AG08395 (cell line): ENCODE measurements at regions not wholly inside any gene's neighbourhood (a gene's known extent, or its start where the extent isn't known, plus 50 kb on each side); places are given as distances from the start of the nearest gene placed in this dataset.
"Not testable (repeated sequence)": the region's sequence is repeated elsewhere in the genome, so short reads cannot be mapped to it uniquely, and the experiment has no call there.

Experiments used
- DNase-seq: peaks from one replicate; pipeline ENCODE4 v3.0.0; 2012; ENCODE audit warnings: mixed read lengths, low spot score

DNA sequence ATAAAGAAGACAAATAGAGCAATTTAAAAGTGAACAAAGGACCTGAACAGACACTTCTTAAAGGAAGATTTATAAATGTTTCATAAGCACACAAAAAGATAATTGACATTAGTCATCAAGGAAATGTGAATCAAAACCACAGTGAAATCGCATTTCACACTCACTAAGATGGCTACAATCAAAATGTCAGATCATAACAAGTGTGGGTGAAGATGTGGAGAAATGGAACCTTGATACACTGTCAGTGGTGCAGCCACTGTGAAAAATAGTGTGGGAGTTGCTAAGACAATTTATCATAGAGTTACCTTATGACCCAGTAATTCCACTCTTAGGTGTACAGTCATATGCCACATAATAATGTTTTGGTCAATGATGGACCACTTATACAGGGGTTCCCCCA lies 54.5 kb upstream of the HTR4 start:
- DNase-seq: no peak

DNA sequence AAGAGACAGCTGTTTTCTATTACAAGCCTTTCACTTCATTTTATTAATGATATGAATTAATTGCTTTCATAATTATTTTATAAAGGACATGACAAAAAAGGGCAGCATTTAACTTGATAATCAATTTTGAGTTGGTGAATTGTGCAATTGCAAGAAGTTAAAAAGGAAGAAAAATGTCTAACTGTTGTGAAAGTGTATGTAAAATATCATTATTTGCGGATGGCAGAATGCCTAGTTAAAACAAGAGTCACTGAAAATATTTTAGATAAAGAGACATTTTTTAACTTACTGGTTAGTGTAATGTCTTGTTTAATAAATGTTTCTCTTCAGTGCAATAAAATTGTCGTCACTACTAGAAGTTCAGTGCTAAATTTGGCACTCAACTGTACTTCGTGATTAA lies 57.6 kb upstream of the HTR4 start:
- no peak for DNase-seq

DNA sequence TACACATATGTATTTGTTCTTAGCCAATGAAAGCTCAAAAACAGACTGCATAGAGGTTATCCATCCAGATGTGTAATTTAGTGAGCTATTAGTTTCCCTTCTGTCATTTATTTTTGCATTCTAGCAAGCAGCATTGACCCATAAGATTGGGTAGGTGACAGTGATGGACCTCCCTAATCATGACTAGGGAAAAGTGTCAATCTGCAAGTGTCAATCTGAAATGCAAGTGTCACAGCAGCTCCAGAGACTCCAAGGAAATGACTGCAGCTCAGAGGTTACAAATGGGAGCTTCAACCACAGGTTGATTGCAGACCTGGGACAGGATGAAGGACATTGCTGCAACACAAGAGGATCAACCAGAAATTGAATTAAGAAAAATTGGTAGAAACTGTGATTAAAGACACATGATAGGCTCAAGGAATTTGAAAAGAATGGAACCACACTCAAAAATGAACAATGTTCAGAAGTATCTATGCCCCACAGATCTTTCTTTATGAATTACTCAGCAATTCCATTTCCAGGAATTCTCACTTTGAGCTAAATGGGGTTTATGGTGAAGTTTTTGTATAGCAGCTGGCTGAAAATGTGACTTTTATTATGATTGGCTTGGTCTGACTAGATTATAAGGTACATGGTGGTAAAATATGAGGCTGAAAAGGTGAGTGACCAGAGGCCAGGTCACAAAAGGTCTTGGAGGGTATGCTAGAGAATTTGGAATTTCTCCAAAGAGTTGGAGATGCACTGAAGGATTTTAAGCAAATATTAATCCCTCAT lies 59.6 kb upstream of the HTR4 start:
- DNase-seq: no peak

DNA sequence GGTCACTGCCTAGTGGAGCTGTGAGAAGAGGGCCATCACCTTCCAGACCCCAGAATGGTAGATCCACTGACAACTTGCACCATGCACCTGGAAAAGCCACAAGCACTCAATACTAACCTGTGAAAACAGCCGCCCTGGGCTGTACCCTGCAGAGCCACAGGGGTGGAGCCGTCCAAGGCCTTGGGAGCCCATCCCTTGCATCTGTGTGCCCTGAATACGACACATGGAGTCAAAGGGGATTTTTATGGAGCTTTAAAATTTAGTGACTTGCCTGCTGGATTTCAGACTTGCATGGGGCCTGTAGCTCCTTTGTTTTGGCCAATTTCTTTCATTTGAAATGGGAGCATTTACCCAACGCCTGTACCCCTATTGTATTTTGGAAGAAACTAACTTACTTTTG lies 62.4 kb upstream of the HTR4 start:
- DNase-seq: no peak

DNA sequence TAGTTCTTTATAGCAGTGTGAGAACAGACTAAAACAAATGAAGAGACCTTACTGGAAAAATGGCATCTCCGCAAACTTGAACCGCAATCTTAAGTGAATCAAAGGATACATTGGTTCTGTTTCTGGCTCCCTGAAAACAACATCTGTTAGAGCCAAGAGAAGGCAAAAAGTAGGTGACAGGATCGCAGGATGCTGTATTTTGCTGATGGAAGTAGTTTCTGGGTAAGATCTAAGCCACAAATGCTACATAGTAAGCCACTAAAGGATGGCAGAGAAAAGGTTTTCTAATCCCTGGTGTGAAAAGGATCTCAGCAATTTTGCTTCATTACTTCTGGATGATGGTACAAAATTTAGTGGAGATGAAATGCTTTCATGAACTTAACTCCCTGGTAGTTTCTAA lies 63.3 kb upstream of the HTR4 start:
- no peak for DNase-seq

DNA sequence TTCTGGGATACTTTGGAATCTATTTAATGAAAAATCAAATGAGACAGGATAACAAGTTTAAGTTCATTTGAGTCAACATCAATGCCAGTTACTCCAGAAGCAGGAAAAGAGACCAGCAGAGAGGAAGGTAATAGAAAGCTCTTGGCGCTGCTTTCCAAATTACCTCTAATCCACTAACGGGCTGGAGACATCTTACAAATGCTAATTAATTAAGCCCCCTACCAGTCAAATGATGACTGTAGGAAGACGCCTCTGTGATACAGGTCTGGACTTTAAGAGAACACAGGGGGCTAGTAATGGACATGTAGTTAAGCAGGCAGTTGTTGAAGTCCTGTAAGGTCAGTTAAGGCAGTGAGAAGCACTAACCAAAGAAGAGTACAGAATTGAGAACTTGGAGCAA lies 65.3 kb upstream of the HTR4 start:
- no peak for DNase-seq

DNA sequence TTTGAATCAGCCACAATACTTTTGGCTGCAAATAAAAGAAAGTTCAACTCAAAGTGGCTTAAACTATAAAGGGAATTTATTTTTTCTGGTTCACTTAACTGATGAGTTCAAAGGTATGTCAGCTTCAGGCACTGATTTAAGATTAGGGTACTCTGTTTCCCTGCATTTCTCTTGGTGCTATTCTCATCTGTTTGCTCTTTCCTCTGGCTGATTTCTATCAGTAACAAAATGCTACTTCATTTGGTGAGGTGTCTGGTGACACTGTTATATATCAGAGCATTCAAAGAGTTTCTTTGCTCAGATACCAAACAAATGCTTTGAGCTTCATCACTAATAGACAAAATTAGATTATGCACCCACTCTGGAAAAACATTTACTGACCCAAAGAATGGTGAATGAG lies 65.9 kb upstream of the HTR4 start:
- no peak for DNase-seq

DNA sequence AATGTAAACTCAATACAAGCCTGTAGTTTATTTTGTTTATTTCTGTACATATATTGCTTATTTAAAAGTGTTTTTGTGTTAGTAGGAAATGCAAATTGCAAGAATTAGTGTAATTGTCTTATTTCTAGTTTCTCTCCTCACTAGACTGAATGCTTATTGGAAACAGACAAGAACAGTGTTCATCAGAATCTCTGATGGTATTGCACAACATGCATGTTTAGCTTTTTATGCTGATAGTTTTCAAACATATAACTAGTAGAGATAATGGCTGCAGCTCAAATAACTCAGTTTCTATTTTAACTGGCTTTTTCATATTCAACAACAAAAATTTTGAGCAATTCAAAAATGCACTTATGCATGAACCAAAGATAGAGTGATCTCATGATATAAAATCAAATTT lies 68.8 kb upstream of the HTR4 start:
- no peak for DNase-seq

DNA sequence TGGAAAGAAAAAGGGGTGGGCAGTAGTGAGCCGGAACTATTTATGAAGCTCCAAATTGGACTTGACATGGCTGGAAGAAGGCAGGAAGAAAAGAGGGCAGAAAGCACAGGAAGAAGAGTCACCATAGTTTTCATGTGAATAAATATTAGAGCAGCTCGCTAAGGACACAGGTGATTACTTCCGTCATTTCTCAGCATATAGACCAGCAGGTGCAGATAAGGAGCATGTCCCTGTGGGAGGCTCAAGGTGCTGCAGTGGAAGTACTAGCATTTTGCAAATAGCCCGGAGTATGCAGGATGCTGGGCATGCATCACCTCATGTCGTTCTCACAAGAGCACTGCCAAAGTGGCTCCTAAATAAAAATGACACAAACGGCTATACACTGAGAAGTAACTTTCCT lies 71.3 kb upstream of the HTR4 start:
- no peak for DNase-seq

DNA sequence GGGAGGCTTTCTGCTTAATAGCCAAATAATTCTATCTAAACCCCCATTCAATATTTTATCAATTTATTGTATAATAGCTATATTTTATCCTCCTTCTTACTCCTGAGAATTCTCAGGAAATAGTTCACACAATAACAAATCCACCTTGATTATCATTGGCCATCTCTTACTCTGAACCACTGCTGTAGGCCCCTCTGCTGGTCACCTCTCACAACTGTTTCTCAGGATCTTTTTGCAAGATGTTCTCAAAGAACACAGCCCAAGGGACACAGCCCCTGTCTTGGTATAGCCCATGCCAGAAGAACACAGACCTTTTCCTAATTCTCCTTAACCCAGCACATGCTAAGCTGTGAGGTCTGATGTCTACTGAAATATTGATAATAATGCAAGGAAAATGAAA lies 74.9 kb upstream of the HTR4 start:
- DNase-seq: no peak

DNA sequence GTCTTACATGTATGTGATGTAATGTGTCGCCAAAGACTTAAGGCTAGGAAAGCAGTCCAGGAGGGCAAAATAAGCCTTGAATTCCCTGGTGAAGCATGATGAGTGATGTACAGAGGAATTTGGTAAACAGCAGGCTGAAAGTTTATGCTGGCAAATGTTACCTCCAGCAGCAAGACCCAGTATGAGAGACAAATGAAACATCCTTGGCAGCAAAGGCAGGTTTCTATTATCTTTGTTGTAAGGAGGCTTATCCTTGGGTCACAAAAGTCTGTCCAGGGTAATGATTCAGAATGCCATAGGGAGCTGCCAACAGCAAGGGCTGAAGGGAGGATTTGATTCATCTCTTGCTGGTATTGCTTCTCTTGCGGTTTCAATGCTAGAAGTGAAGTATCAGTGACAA lies 75.9 kb upstream of the HTR4 start:
- DNase-seq: peak; percentile 15

DNA sequence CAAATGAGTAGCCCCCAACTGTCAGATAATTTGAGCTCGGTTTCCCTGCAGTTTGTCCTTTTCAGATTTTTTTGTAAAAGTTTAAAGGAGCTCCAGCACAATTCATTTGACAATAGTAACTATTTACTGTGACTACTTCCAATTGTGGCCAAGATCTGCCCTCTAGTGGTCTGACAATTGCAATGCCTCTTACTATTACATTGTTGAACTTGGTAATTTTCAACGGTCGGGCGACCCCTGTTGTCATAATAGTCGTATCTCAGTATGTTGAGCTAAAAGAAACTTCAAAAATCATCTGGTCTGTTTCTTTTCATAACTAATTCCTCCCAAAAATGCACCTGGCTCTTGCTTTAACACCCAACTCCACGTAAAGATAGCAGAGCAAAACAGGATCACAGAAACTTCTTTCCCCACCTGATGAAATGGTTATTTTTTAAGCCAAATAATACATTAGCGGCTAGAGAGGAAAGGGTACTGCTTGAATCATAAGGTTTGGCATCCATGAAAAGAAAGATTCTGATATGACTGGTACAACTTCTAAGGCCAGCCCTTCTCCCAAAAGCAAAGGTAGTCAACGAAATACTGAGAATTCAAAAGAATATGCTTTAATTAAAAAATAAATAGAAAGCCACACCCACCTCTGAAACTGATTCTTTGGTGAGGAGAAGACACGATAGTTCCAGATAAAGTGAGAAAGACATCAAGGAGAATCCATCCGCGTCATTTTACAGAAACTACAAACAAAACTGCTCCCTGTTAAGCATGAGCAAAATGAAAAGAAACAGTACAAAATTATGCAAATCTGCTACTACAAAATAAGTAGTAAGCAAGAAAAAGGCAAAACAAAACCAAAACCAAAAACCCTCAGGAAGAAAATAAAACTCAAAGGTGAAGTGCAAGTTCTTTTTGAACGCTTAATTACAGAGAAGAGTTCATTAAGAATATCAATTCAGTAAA lies 76.9 kb upstream of the HTR4 start:
- peak; percentile 76 for DNase-seq

DNA sequence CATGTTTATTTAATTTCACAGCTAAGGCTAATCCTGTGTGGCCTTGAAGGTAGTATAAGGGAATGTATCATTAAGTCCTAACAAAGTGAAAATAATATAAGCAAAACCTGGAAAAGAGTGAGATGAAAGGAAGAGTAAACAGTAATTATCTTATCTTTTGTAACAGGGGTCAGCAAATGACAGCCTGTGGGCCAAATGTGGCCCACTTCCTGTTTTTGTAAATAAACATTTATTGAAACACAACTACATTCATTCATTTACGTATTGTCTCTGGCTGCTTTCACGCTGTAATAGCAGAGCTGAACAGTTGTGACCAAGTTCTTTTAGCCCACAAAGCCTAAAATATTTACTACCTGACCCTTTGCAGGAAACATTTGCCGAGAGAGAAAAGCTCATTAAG lies 78.4 kb upstream of the HTR4 start:
- no peak for DNase-seq

DNA sequence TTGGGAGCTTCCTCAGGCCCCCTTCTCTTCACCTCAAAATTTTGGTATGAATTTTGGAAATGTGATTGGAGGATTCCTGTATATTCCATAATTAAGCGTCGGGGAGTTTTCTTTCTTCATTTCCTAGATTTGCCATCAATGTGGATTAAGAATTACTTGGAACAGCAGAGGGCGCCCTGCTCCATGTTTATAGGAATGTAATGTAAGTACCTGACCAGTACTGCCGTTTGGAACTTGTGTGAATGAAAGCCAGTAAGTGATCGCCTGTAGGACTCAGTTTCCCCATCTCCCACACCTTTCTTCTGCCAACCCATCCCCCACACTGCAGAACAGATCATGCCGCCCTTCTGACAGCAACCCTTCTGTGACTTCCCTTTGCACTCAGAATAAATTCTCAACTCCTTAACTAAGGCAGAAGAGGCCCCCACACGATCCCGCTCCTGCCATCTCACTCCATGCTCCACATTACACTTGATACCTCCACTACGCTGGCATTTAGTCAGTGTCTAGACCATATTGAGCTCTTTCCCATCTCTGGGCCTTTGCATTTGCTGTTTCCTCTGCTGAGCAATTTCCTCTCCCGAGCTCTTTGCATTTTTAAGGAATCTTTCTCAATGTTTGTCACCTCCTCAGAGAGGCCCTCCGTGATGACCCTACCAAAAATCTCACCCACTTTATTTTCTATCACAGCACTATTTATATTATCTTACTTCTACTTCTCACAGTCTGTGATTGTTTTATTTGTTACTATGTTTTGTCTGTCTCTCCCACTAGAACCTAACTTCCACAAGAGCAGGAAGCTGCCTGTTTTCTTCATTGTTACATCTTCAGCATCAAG lies 79.5 kb upstream of the HTR4 start:
- DNase-seq: peak; percentile 47

DNA sequence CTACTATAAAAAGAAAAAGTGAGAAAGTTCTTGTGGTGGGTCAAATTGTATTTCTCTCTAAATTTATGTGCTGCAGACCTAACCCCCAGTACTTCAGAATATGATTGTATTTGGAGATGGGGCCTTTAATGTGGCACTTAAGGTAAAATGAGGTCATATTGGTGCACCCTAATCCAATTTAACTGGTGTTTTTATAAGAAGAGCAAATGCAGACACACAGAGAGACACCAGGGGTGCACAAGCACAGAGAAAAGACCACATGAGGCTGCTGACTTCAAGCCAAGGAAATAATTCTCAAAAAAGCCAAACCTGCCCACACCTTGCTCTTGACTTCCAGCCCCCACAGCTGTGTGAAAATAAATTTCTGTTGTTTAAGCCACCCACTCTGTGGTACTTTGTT lies 80.2 kb upstream of the HTR4 start:
- no peak for DNase-seq

DNA sequence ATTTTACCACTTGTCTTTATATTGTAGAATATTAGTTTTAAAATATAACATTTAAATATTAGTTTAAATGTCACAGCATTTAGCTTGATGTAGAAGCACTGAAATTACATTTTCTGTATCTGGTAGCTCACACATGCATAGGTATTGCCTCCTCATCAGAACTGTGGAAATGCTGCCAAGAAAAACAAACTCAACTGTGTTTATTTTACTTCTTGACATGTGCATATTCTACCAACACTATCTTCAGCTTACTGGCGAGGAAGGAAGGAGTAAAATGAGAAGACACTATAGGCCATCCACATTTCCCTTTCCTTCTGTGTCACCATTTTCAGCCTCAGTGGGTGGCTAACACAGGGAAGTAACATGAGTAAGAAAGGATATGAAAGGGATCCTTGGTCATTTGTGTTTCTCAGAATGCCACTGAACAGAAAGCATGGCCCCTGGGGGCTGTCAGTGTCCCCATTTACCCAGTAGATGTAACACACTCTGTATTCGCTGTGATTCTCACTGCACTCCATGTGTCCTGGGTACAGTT lies 81.0 kb upstream of the HTR4 start:
- DNase-seq: no peak

DNA sequence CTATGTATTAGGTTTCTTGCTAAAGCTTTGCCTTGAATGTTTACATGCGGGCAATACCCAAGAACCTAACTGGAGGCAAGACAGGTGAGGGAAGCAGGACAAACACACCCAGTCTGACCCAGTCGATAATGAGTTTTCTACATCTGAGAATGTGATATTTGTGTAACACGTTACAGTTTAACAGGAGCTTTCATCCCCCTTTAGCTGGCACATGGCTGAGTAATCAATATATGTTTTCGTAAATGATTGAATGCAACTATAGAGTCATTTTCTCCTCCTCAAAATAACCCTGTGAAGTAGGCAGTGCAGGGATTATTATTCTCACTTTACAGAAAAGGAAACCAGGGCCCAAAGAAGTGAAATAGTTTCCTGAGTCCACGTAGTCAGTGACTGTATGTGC lies 84.7 kb upstream of the HTR4 start:
- no peak for DNase-seq

DNA sequence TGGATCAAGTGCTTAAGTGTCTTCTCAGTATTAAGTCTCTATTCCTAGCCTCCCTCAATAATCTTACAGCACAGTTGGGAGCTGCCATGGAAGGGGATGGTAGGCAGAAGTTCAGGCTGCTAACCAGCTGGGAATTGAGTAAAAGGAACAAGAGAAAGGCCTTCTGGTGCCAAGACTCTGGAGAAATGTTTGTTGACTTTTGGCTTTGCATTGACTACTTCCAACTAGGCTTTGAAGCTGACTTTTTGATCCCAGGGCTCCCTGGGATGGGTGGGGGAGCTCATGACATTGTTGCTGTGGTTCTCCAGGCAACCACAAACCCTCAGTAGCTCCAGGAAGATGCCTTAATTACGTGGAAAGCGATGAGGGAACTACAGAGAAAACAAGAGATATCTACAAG lies 85.2 kb upstream of the HTR4 start:
- peak; percentile 3 for DNase-seq

DNA sequence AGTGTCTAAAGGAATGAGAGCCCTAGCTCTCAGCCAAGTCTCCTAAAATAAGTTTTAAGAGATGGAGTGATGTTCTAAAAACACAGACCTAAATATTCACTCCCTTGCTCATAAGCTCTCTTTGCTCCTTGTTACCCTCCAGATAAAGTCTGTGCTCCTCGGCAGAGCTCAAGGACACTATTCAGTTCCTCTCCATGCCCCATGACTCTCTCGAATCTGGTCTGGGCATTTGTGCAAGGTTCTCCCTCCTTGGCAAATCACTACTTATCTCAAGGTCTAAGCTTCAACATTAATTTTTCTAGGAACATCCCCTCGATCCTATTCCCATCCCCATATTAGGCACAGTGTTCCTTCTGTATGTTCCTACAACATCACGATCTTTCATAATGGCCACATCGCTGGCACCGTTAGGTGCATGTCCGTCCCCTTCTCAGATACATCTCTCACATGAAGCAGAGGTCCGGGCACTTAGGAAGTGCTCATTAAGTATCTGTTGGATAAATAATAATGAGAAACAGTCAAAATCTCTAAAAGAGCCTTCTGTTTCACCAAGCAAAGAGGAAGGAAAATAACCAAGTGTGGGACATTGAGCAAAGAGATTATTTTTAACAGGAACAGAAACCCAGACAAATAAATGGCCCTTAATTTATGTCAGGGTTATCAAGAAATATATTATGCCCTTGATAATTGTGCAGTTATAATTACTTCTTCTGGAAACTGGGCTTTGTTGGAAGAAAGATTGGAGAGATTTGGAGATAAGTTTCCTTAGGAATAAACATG lies 85.9 kb upstream of the HTR4 start:
- no peak for DNase-seq

DNA sequence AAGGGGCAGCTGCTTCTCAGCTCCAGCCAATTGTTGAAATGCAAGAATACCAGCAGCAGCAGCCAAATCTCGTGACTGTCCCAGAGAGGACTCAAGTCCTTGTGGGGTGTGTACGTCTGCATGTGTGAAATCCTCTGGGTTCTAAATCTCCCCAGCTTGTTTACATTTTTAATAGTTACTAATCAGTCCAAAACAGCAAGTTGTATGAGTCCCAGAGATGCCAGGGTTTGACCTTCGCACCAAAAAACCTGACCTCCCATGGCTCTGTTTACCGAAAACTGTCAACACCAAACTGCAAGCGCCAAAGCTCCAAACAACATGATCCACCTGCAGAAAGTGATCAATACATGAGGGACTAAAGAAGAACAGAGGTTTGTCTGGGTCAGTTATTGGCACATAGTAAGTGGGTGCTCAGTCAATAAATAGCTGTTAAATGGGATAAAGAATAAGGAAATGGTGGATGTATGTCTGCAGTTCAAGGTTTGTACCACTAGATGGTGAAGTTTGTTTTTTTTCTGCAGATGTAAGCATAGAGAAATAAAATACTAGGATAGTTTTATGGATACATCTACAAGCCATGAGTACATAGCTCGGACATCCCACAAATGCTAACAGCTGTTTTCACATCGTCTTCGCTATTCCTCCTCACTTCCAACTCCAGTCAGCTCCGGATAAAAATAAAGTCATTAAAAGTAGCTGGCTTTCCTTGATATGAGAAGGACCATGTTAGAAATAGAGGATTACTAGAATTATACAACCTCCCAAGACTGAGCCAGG lies 85.3 kb upstream of the ADRB2 start:
- peak; percentile 76 for DNase-seq

DNA sequence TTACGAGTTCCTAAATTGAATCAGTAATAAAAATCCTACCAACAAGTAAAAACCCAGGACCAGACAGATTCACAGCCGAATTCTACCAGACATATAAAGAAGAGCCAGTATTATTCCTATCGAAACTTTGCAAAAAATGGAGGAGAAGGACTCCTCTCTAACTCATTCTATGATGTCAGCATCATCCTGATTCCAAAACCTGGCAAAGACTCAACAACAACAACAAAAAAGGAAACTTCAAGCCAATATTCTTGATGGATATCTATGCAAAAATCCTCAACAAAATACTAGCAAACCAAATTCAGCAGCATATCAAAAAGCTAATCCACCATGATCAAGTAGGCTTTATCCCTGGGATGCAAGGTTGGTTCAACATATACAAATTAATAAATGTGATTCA lies 84.6 kb upstream of the ADRB2 start:
- not testable (repeated sequence) for DNase-seq
